ENCODE measurements at regions not wholly inside any gene's neighbourhood (a gene's known extent, or its start where the extent isn't known, plus 50 kb on each side); places are given as distances from the start of the nearest gene placed in this dataset.

DNA sequence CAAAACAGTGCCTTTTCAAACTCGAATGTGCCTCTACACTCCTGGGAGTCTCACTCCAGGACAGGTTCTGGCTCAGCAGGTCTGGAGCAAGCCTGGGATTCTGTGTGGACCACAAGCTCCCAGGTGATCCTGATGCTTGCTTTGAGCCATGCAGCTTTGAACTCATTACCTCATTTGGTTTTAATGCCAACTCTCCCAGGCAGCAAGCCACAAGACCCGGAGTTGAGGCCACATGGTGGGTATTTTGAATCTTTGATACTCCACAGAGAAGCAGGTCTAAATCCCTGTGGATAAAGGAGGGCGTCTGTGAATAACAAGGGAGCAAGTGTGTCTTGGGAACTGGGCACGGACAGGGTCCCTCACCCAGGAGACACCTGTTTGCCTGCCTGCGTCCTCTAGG is 205.4 kb upstream of the CST7 start:
- ATAC-seq (no peak), DNase-seq (no peak)
- Mint-ChIP-seq H3K27ac (no peak overlapping the region), H3K36me3 (ENCODE audit: low read depth) (no peaks in the 10 kb centered on the region), H3K4me3 (no peak overlapping the region), H3K4me1 (peaks cover 7% of the 10 kb centered on the region), H3K27me3 (peaks cover 28% of the 10 kb centered on the region)
- H3K9me3 ChIP-seq (ENCODE audit: control insufficient read depth, low read length, poor library complexity, severe bottlenecking) = no peaks in the 10 kb centered on the region

DNA sequence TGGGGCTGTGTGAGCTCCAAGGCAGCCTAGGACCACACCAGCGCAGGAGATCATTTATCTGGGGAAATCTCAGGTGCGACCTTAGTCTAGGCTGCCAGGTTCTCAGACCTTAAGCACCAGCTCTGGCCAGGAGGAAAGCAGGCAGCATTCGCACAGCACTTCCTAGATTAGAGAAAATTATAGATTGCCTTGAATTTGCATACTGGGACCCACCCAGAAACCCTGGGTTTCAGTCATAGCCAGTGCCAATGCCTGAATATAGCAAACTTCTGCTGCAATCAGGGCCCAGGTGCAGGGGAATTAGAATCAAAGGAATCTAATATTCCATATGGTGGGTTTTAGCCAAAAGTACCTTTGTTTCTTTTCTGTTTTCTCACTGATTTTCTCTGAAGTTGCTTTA is 204.3 kb upstream of the CST7 start:
- H3K27ac Mint-ChIP-seq = no peak overlapping the region
- H3K9me3 ChIP-seq (ENCODE audit: control insufficient read depth, low read length, poor library complexity, severe bottlenecking) = no peaks in the 10 kb centered on the region
- ATAC-seq (no peak), DNase-seq (no peak)
- H3K27me3 Mint-ChIP-seq = peaks cover 28% of the 10 kb centered on the region
- H3K36me3 Mint-ChIP-seq (ENCODE audit: low read depth) = no peaks in the 10 kb centered on the region
- H3K4me1 Mint-ChIP-seq = no peaks in the 10 kb centered on the region
- no peak overlapping the region for H3K4me3 Mint-ChIP-seq

DNA sequence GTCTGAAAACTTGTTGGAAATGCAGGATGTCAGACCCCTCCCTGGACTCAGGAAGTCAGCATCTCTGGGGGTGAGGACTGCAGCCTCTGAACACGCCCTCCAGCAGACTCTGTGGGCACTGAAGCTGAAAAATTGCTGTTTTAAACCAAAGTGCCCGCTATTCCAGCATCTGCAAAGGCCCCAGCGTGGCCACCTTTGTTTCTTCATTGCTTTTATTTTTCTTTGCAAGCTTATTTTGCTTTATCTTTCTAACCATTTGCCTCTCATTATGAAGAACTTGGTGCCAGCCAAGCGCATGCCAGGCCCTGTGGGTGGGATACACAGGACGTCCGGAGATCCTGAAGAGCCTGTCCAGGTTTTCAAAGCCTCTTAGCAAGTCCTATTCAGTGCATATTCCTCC is 203.9 kb upstream of the CST7 start:
- no peaks in the 10 kb centered on the region for H3K4me1 Mint-ChIP-seq
- no peak for ATAC-seq
- no peak overlapping the region for H3K27ac Mint-ChIP-seq
- no peak for DNase-seq
- peaks cover 28% of the 10 kb centered on the region for H3K27me3 Mint-ChIP-seq
- no peaks in the 10 kb centered on the region for H3K36me3 Mint-ChIP-seq (ENCODE audit: low read depth)
- H3K4me3 Mint-ChIP-seq = no peak overlapping the region
- no peaks in the 10 kb centered on the region for H3K9me3 ChIP-seq (ENCODE audit: control insufficient read depth, low read length, poor library complexity, severe bottlenecking)

DNA sequence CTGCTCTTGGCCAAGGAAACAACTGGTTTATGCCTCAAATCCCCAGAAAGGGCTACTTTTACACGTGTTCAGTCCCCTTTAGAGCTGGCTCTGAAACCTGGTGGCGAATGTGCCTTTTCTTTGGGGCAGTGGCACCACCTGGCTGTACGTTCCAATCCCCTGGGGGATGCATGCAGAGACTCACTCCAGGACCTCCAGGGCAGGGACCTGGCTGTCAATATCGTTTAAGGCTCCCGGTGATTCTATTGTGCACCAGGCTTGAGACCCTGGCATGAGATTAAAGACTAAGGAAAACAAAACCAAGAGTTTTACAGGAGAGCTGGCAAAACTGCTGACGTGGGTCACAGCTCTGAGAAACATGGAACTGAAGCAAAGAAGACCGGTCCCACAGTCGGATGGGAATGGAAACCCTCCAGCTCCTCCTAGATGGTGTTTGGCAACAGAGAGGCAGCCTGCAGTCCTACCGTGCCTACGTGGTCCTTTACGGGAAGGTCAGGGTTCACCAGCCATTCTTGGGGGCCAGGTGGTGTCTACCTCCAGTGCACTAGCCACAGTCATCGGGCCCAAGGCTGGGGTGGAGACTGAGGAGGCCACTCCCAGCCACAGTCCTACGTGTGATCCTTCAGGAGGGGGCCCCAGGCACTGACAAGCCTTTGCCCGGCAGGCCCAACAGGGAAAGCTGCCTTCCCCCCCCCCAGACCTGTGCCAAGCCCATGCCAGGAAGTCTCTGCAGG is 203.3 kb upstream of the CST7 start:
- H3K9me3 ChIP-seq (ENCODE audit: control insufficient read depth, low read length, poor library complexity, severe bottlenecking) = no peaks in the 10 kb centered on the region
- H3K36me3 Mint-ChIP-seq (ENCODE audit: low read depth) = no peaks in the 10 kb centered on the region
- peaks cover 32% of the 10 kb centered on the region for H3K27me3 Mint-ChIP-seq
- no peak for ATAC-seq
- no peak overlapping the region for H3K4me3 Mint-ChIP-seq
- no peaks in the 10 kb centered on the region for H3K4me1 Mint-ChIP-seq
- no peak overlapping the region for H3K27ac Mint-ChIP-seq
- DNase-seq = no peak

DNA sequence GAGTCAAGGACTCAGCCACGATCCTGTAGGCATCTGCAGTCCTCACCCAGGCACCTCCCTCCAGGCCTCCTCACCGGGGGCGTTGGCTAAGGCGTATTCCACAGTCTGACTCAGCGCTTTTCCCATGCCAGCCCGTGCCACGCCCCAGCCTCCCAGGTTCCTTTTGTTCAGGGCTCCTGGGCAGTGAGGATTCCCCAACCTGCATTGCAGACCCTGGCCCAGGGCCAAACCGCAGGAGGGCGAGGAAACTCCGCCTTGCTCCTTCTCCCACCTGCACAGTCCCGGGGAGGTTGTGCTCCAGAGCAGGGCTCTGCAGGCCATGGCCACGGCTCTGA is 202.8 kb upstream of the CST7 start:
- Mint-ChIP-seq H3K4me3 (no peak overlapping the region), H3K36me3 (ENCODE audit: low read depth) (no peaks in the 10 kb centered on the region), H3K27me3 (peaks cover 32% of the 10 kb centered on the region), H3K27ac (no peak overlapping the region), H3K4me1 (no peaks in the 10 kb centered on the region)
- ATAC-seq (no peak), DNase-seq (no peak)
- H3K9me3 ChIP-seq (ENCODE audit: control insufficient read depth, low read length, poor library complexity, severe bottlenecking) = no peaks in the 10 kb centered on the region

DNA sequence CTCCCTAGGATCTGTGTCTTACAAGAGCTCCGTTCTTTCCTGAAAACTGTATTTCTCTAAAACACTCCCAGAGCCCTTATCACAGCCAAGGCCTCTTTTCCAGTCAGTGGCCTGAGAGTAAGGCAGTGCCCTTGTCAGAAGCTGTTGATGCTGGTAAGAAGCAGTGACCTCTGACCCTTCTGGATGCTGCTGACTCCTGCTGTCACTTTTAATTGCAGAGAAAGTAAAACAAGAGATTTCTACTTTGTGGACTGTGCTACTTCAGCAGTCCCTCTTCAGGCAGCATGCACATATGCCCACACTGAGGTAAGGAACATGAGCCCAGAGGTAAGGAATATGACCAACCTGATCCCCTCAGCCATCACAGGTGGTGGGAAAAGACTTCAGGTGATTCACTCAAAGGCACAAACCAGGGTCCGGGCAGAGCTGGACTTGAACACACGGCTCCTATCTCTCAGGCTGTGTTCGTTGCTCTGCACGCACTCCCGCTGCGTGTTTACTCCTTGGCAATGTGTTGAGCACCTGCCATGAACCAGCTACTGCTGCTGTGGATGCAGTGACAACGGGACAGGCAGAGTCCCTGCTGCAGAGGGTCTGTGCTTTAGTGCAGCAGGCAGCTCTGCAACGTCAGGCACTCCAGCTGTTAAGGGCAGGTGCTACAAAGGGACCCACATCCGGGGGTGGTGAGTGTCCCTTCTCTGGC is 201.9 kb upstream of the CST7 start:
- no peaks in the 10 kb centered on the region for H3K4me1 Mint-ChIP-seq
- DNase-seq (no peak), ATAC-seq (no peak)
- H3K27me3 Mint-ChIP-seq = peaks cover 32% of the 10 kb centered on the region
- no peak overlapping the region for H3K4me3 Mint-ChIP-seq
- no peaks in the 10 kb centered on the region for H3K36me3 Mint-ChIP-seq (ENCODE audit: low read depth)
- no peak overlapping the region for H3K27ac Mint-ChIP-seq
- H3K9me3 ChIP-seq (ENCODE audit: control insufficient read depth, low read length, poor library complexity, severe bottlenecking) = no peaks in the 10 kb centered on the region

DNA sequence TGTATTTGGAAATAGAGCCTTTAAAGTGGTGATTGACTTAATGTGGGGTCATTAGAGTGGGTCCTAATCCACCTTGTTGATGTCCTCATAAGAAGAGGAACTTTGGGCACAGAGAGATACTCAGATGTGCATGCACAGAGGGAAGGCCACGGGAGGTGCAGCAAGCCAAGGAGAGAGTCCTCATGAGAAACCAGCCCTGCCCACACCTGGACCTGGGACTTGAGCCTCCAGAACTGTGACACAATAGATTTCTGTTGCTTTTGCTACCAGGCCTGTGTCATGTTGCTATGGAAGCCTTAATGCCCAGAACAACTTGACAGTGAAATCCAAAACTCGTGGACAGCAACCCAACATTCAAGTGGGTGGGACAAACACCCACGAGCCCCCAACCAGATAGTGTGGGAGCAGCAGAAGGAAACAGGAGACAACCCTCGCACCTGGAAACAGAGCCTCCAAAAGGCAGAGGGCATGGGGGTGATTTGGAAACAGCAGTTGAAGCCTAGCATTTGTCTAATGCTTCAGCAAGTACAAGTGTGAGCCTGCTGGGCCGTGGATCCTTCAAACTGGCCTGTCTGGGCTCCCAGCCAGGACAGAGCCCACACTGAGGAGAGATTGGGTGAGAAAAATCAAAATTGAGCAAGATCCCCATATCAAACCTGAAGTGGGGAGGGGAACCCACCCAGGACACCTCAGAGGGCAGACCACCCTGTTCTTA is 201.0 kb upstream of the CST7 start:
- DNase-seq = no peak

DNA sequence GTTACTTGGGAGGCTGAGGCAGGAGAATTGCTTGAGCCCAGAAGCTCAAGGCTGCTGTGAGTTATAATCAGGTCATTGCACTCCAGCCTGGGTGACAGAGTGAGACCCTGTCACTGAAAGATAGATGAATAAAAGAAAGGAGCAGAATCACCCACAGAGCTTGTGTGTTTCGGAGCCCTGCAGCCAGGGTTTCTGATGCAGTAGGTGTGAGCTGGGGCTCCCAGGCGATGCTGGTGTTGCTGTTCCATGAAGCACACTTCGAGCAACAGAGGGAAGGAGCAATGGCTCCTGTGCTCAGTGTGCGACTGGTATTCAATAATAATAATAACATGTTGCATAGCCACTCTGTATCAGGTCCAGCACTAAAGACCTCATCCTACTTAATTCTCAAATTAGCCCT is 197.5 kb upstream of the CST7 start:
- Mint-ChIP-seq H3K4me1 (no peaks in the 10 kb centered on the region), H3K27ac (no peak overlapping the region), H3K27me3 (peaks cover 36% of the 10 kb centered on the region), H3K4me3 (no peak overlapping the region), H3K36me3 (ENCODE audit: low read depth) (no peaks in the 10 kb centered on the region)
- DNase-seq (no peak), ATAC-seq (no peak)
- H3K9me3 ChIP-seq (ENCODE audit: control insufficient read depth, low read length, poor library complexity, severe bottlenecking) = no peaks in the 10 kb centered on the region

More for the DNA sequence above, 201.0 kb upstream of the CST7 start:
- no peaks in the 10 kb centered on the region for H3K36me3 Mint-ChIP-seq (ENCODE audit: low read depth)
- H3K4me3 Mint-ChIP-seq = no peak overlapping the region
- H3K9me3 ChIP-seq (ENCODE audit: control insufficient read depth, low read length, poor library complexity, severe bottlenecking) = no peaks in the 10 kb centered on the region
- H3K4me1 Mint-ChIP-seq = no peaks in the 10 kb centered on the region
- H3K27ac Mint-ChIP-seq = no peak overlapping the region
- ATAC-seq = no peak
- H3K27me3 Mint-ChIP-seq = peaks cover 32% of the 10 kb centered on the region

DNA sequence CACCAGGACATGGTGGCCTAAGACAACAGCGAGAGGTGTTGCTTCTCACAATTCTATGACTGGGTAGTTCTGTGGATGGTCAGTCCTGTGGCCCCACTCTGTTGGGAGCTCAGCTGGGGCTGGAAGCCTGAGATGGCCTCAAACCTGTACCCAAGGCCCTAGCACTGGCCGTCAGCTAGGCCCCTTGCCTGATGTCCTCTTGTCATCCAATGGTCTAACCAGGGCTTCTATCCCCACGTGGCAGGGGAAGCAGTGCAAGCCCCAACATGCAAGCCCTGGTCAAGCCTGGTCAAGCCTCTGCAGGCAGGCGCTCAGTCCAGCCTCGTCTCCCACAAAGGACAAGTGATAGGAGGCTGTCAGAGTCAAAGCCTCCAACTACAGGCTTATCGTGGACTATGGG is 196.5 kb upstream of the CST7 start:
- H3K27ac Mint-ChIP-seq = no peak overlapping the region
- no peaks in the 10 kb centered on the region for H3K9me3 ChIP-seq (ENCODE audit: control insufficient read depth, low read length, poor library complexity, severe bottlenecking)
- no peaks in the 10 kb centered on the region for H3K4me1 Mint-ChIP-seq
- ATAC-seq (no peak), DNase-seq (no peak)
- H3K27me3 Mint-ChIP-seq = peaks cover 31% of the 10 kb centered on the region
- H3K4me3 Mint-ChIP-seq = no peak overlapping the region
- no peaks in the 10 kb centered on the region for H3K36me3 Mint-ChIP-seq (ENCODE audit: low read depth)

DNA sequence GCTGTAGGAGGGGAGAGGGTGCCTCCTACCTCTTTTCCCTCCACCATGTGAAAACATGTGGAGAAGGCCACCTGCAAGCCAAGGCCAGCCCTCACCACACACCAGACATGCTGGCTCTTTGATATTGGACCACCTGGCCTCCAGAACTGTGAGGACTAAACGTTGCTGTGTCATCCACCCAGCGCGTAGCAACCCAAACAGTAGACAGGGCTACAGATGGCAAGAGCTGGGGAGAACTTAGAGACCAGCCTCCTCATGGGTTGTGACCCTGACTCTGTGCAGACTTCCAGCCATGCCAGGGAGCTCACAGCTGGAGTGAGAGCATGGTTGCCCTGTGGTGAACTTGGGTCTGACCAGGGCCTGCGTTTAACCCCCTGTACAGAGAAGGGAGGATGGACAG is 195.9 kb upstream of the CST7 start:
- no peak for DNase-seq
- H3K27me3 Mint-ChIP-seq = peaks cover 25% of the 10 kb centered on the region
- ATAC-seq = no peak
- no peak overlapping the region for H3K4me3 Mint-ChIP-seq
- H3K9me3 ChIP-seq (ENCODE audit: control insufficient read depth, low read length, poor library complexity, severe bottlenecking) = no peaks in the 10 kb centered on the region
- no peak overlapping the region for H3K27ac Mint-ChIP-seq
- H3K36me3 Mint-ChIP-seq (ENCODE audit: low read depth) = no peaks in the 10 kb centered on the region
- no peaks in the 10 kb centered on the region for H3K4me1 Mint-ChIP-seq

DNA sequence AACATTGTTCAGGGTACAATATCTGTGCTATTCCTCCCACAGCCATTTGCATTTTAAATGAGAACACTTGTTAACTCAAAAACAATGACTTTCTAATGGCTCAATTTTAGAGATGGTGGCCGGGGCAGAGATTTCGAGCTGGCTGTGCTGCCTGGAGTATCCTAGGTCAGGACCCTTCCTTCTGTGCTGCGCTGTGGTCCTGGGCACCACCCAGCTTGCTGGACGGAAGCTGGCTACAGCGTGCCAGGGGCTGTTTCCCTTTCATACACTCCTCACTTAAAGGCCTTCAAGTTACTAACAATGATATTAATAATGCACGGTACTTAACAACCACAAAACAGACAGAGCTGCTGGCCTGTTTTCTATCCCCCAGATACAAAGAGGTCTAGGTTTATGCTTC is 194.4 kb upstream of the CST7 start:
- peaks cover 23% of the 10 kb centered on the region for H3K27me3 Mint-ChIP-seq
- no peaks in the 10 kb centered on the region for H3K9me3 ChIP-seq (ENCODE audit: control insufficient read depth, low read length, poor library complexity, severe bottlenecking)
- no peaks in the 10 kb centered on the region for H3K36me3 Mint-ChIP-seq (ENCODE audit: low read depth)
- ATAC-seq (no peak), DNase-seq (no peak)
- no peaks in the 10 kb centered on the region for H3K4me1 Mint-ChIP-seq
- H3K27ac Mint-ChIP-seq = peak overlapping the region; percentile 32
- H3K4me3 Mint-ChIP-seq = no peak overlapping the region

DNA sequence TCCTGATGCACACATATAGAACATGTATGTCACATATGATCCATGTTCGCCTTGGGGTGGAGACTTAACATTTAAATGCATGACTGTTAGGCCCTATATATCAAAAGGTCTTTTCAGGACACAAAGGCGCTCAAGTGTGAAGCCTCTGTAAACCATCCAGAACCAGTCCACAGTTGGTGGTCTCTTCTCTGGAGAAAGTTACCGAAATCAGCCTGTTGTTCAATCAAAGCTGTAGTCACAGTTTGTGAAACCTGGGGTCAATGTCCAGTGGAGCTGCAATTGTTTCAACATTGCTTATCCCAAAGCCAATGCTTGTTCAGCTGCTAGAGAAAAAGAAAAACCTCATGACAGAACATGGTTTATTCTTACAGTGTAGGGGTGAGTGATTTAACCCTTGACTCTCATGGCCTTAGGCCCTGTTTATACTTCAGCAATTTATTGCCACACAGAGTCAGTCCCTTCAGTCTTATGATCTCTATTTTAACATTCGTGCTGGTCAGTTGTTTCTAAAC is 193.6 kb upstream of the CST7 start:
- H3K36me3 Mint-ChIP-seq (ENCODE audit: low read depth) = no peaks in the 10 kb centered on the region
- no peak for ATAC-seq
- no peaks in the 10 kb centered on the region for H3K9me3 ChIP-seq (ENCODE audit: control insufficient read depth, low read length, poor library complexity, severe bottlenecking)
- no peak for DNase-seq
- H3K27me3 Mint-ChIP-seq = peaks cover 22% of the 10 kb centered on the region
- no peaks in the 10 kb centered on the region for H3K4me1 Mint-ChIP-seq
- no peak overlapping the region for H3K4me3 Mint-ChIP-seq
- H3K27ac Mint-ChIP-seq = no peak overlapping the region

DNA sequence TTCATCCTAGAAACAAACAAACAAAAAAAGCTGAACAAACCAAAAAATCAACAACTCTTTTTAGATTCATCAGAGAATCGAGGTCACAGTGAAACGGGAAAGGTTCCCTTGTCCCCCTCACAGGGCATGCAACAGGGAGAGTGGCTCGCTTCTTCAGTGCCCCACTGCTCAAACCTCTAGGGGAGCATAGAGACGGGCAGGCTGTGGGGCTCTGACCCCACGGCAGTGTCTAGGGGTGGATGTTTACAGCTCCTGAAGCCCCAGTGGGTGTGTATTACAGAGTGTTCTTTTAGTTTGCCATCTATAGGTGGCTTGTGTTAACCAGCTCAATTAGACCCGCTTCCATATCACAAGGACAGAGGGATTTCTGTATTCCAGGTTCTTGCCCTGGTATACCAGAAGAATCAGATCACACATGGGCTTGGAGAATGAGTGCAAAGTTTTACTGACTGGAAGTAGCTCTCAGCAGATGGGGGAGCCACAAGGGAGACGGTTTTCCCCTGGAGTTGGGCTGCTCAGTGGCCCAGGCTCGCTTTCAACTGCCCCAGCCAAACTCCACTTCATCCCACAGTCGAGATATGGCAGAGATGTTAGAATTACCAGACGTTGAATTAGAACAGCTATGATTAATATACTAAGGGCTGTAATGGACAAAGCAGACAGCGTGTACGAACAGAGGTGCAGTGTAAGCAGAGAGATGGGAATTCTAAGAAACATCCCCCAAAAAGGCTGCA is 192.6 kb upstream of the CST7 start:
- Mint-ChIP-seq H3K36me3 (ENCODE audit: low read depth) (no peaks in the 10 kb centered on the region), H3K4me3 (no peak overlapping the region), H3K4me1 (no peaks in the 10 kb centered on the region), H3K27ac (no peak overlapping the region), H3K27me3 (peaks cover 19% of the 10 kb centered on the region)
- DNase-seq (no peak), ATAC-seq (no peak)
- H3K9me3 ChIP-seq (ENCODE audit: control insufficient read depth, low read length, poor library complexity, severe bottlenecking) = no peaks in the 10 kb centered on the region
